ES-I3 (cell line): ENCODE measurements at regions not wholly inside any gene's neighbourhood (a gene's known extent, or its start where the extent isn't known, plus 50 kb on each side); places are given as distances from the start of the nearest gene placed in this dataset.

Experiments
- H3K36me3 ChIP-seq: 2 replicates; pipeline ENCODE4 v1.6.1; 2013; ENCODE audit warnings: mild to moderate bottlenecking, low read length, control low read depth, moderate library complexity; ENCODE audit not compliant: insufficient read depth
- H3K4me1 ChIP-seq: 2 replicates; pipeline ENCODE4 v1.6.1; 2013; ENCODE audit warnings: mild to moderate bottlenecking, control low read depth, low read length; ENCODE audit not compliant: insufficient read depth
- H3K9ac ChIP-seq: 2 replicates; pipeline ENCODE4 v1.6.1; 2013; ENCODE audit warnings: low read depth, mild to moderate bottlenecking, low read length, moderate library complexity
- H3K9me3 ChIP-seq: 2 replicates; pipeline ENCODE4 v1.6.1; 2013; ENCODE audit warnings: mild to moderate bottlenecking, low read length, moderate library complexity; ENCODE audit not compliant: control insufficient read depth, insufficient read depth

DNA sequence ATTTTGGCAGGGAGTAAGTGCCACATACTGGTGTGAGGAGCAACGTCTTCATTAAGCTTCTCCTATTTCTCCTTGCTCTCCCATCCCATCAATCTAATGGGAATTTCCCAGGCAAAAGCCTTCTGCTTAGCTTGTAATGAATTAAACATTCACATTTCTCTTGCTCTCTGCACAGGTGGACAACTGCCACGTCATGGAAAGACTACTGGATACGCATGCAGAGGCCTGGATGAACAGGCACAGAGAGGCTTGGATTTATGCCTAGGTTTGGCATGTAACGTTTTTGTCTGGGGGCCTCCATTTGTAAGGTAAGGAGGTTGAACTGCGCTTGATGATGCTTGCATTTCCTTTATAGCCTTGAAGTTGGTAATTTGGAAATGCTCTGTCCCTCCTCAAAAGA, 374.8 kb downstream of the KLF12 start:
- H3K36me3 ChIP-seq, result no peaks in the 10 kb centered on the region

DNA sequence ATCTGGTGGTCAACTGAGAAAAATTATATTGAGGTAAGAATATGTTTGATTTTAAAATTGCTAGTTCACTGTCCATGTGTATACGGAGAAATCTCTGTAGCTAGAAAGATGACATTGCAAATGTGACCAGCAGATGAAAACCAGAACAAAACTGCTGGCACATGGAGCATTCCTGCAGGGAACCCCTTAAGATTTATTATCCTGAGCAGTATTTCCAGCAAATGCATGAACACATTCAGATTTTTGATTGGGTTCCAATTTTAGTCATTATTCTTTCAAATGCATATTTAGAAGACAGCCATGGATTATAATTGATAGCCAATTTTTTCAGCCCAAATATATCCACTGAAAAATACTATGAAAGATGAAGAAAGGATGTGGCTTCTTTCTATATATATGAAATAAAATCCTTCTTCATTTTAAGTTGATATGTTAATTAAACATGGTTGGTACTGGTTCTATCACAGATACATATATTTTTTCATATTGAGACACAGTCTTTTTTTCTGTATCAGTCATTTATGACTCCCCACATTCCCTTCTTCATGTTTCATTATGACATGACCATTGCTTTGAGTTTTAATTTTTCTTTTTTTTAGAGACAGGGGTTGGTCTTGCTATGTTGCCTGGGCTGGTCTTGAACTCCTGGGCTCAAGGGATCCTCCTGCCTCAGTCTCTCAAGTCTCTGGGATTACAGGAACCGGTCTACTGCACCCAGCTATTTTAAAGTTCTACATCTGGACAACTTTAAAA, 376.5 kb downstream of the KLF12 start:
- Histone ChIP-seq H3K9ac (no peak overlapping the region), H3K4me1 (no peaks in the 10 kb centered on the region), H3K36me3 (no peaks in the 10 kb centered on the region), H3K9me3 (no peaks in the 10 kb centered on the region)

More for the DNA sequence above, 374.8 kb downstream of the KLF12 start:
- no peaks in the 10 kb centered on the region for H3K4me1 ChIP-seq
- H3K9ac ChIP-seq, result no peak overlapping the region
- H3K9me3 ChIP-seq, result no peaks in the 10 kb centered on the region

DNA sequence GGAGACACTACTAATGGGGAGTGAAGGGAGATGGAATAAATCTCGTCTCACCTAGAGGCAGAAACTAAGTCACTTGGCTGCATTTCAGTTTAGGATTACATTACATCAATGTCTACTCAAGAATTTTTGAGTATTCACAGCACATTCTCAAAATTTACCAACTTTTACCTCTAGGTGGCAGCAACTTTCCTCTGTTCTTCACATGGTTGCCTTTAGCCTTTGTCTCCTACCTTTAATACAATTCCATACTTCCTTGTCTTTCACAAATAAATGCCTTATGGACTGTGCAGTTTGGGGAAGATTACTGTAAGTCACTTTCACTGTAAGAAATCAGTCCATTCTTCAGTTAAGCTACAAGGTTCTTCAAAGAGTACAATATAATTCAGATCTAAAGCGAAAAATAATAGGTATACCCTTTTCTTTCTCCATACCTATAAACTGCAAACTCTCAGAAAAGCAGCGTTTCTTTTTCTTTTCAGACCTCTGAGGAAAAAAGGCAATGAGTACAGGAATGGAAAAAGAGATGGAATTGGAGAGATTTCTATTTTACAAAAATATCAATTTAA, 379.4 kb downstream of the KLF12 start:
- no peaks in the 10 kb centered on the region for H3K36me3 ChIP-seq
- H3K9ac ChIP-seq, result no peak overlapping the region
- H3K9me3 ChIP-seq, result no peaks in the 10 kb centered on the region
- H3K4me1 ChIP-seq, result no peaks in the 10 kb centered on the region

DNA sequence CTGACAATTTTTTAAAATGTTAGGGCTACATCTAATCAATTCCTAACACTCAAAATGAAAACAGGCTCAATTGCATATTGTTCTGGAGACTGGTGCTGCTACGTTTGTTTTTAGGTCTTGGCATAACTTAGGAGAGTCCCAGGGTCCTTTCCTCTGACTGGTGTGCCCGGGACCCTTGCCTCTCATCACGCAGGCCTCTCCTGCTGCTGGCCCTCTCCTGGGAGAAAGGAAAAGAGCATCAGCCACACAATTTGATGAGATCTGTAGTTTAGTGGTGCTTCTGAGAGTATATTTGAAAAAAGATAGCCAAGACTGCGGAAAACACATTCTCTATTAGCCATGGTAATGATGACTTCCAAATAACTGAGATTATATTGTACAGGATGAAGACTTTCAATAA, 380.0 kb downstream of the KLF12 start:
- H3K36me3 ChIP-seq, result no peaks in the 10 kb centered on the region
- H3K9me3 ChIP-seq, result no peaks in the 10 kb centered on the region
- H3K9ac ChIP-seq, result no peak overlapping the region
- H3K4me1 ChIP-seq, result no peaks in the 10 kb centered on the region

DNA sequence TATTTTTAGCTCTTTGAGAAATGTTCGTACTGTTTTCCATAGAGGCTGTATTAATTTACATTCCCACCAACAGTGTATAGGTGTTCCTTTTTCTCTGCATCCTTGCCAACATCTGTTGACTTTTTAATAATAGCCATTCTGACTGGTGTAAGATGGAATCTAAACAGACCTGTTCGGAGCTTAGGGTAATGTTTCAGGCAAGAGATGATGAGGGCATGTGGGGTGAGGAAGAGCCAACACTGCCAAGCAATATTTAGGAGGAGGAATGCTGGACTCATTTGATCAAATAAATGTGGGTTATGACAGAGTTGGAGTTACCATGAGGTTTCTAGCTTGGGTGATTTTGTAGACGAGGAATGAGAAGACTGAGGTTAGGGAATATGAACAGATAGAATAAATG, 382.9 kb downstream of the KLF12 start:
- H3K36me3 ChIP-seq, result no peaks in the 10 kb centered on the region
- H3K9ac ChIP-seq, result no peak overlapping the region
- no peaks in the 10 kb centered on the region for H3K4me1 ChIP-seq
- no peaks in the 10 kb centered on the region for H3K9me3 ChIP-seq

DNA sequence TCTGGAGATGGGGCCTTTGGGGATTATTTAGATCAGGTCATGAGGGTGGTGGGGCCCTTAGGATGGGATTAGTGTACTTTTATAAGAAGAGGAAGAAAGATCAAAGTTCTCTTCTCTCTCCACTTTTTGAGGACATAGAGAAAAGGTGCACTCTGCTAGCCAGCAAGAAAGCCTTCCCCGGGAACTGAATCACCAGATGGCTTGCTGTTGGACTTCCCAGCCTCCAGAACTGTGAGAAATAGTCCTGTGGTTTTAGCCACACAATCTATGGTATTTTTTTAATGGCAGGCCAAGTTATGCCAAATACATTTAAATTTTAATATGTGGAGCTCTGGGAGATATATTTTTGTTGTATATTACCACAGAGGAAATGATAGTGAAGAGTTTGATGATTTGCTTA, 385.8 kb downstream of the KLF12 start:
- Histone ChIP-seq H3K9me3 (no peaks in the 10 kb centered on the region), H3K36me3 (no peaks in the 10 kb centered on the region), H3K9ac (no peak overlapping the region), H3K4me1 (no peaks in the 10 kb centered on the region)

DNA sequence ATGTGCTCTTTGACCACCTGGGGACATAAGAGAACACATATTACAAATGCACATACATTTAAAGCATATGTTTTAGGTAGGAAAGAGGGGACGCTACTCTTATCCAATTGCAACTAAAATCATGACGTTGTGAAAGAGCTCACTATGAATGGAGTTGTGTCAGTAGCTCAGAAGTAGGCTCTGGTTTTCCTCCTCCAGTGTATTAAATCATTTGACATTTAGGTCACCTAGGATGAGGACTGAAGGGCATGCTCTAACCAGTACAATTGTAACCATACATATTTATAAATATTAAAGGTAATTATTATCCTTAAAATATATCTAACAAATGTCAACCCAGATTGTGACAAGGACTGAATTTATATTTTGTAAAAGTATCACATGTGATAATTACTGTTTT, 389.0 kb downstream of the KLF12 start:
- H3K4me1 ChIP-seq, result no peaks in the 10 kb centered on the region
- no peaks in the 10 kb centered on the region for H3K36me3 ChIP-seq
- H3K9ac ChIP-seq, result no peak overlapping the region
- no peaks in the 10 kb centered on the region for H3K9me3 ChIP-seq

DNA sequence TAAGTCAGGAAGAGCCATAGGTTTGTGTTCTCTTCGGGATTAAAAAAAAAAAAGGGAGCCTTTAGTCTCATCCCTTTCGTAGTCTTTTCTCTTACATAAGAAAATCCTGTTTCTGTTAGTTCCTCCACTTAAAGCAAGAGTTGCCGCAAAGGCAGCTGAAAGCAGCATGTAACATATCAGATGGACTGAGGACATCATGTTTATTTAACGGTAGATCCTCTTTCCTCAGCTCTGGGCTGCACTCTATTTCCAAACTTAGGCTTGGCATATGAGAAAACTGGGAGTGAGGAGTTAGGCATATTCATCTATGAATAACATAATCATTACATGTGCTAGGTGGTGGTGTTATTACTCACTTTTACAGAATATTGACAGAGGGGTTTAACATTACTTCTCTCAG, 391.2 kb downstream of the KLF12 start:
- H3K4me1 ChIP-seq, result no peaks in the 10 kb centered on the region
- H3K9me3 ChIP-seq, result no peaks in the 10 kb centered on the region
- no peaks in the 10 kb centered on the region for H3K36me3 ChIP-seq
- no peak overlapping the region for H3K9ac ChIP-seq

DNA sequence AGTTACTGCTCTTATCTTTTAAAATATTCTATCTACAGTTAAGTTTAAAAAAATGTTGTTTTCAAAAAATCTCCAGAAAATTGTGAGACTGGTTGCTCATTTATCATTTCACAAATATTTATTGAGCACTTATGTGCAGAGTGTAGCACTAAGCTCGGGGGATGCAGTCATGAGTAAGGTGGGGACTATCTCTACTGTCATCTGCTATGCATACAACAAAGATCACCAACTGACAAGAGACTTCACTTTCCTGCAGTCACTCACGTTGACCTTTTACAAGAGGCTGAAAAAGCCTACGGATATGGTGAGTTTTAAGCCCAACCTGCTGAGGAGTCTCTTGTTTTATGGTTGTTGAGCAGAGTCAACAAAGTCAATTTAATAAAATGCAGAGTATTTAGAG, 392.5 kb downstream of the KLF12 start:
- Histone ChIP-seq H3K9ac (no peak overlapping the region), H3K4me1 (no peaks in the 10 kb centered on the region), H3K36me3 (no peaks in the 10 kb centered on the region), H3K9me3 (no peaks in the 10 kb centered on the region)

DNA sequence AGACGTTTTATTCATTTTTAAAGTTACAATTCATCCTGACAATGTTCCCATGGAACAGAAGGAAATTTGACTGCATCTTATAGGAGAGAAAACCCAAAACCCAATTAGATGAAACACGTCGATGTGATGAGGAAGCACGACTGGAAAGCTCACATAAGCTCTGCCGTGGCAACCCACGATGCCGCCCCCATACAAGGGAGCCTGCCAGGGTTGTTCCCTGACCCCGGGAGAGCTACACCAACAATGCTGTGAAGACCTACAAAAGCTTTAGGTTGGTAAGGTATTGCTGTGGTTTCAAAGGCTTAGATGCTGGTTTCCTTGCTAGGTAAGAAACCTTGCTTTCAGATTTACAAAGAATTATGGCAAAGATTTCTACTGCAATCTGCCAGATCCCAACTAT, 393.1 kb downstream of the KLF12 start:
- Histone ChIP-seq H3K4me1 (no peaks in the 10 kb centered on the region), H3K9ac (no peak overlapping the region), H3K36me3 (no peaks in the 10 kb centered on the region)

DNA sequence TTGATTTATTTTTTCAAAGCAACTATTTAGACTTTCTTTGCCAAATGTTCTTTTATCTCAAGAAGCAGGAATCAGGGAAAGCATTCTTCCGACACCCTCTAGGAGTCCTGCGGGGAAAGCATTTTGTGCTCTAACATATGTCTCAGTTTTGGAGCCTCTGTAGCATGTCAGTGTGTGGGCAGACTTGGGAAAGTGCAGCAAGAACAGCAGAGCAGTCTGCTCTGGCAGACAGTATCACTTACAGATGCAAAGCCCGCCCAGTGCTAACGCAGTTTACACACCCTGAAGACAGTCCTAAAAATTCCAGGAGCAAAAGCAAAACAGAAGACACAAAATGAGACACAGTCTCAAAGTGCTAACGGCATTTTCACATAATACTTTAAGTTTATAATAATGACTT, 393.5 kb downstream of the KLF12 start:
- H3K4me1 ChIP-seq, result no peaks in the 10 kb centered on the region
- H3K9ac ChIP-seq, result no peak overlapping the region
- H3K36me3 ChIP-seq, result no peaks in the 10 kb centered on the region
- no peaks in the 10 kb centered on the region for H3K9me3 ChIP-seq

More for the DNA sequence above, 393.1 kb downstream of the KLF12 start:
- no peaks in the 10 kb centered on the region for H3K9me3 ChIP-seq

DNA sequence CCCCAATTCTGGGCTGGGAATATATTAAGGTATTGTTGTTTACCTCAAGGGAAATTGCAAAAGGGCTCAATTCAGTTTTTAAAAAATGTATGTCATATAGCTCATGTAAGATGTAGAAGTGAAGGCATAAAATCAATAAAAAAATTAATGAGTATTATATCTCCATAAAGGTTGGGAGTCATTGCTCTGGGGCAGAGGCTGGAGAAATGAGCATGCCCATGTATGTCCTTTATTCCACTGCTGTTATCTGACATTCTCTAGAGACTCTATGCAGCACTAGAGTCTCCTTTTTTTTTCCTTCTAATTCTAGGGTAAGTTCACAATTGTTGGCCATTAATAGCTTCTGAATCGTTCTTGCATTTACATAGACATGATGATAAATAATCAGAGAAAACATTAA, 394.8 kb downstream of the KLF12 start:
- Histone ChIP-seq H3K9me3 (no peaks in the 10 kb centered on the region), H3K9ac (no peak overlapping the region), H3K4me1 (no peaks in the 10 kb centered on the region), H3K36me3 (no peaks in the 10 kb centered on the region)

DNA sequence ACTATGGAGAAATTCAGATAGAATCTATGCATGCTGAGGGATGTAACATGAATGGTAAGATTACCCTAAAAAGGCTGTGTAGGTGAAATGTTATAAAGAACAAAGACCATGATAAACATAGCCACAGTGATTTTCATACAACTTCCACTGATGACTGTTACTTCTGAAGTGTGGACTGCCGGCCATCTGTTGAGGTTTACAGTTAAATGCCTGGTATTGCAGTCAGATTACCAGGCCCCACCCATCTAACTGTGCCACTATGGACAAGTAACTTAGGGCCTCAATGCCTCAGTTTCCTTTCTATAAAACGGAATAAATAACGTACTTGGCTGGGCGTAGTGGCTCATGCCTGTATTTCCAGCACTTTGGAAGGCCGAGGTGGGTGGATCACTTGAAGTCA, 395.6 kb downstream of the KLF12 start:
- Histone ChIP-seq H3K4me1 (no peaks in the 10 kb centered on the region), H3K9ac (no peak overlapping the region), H3K9me3 (no peaks in the 10 kb centered on the region), H3K36me3 (no peaks in the 10 kb centered on the region)

DNA sequence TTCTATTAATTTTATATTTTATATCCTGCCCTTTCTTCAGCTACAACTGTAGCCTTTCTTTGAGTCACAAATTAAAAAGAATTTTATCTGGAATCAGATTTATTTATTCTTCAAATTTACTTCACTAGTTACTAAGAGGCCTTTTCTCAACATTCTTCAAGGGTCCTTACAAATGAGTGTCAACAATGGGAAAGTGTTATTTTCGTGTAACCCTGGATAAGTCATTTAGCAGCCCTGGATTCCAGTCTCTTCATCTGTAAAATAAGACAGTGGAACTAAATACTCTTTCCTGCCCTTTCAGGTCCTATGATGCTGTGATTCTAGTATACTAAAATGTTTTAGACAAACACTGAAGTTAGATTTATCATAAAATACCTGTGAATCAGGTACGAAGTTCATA, 397.0 kb downstream of the KLF12 start:
- Histone ChIP-seq H3K9ac (no peak overlapping the region), H3K9me3 (no peaks in the 10 kb centered on the region), H3K36me3 (no peaks in the 10 kb centered on the region), H3K4me1 (peaks cover 3% of the 10 kb centered on the region; the same call in 1 of the 2 replicates)

DNA sequence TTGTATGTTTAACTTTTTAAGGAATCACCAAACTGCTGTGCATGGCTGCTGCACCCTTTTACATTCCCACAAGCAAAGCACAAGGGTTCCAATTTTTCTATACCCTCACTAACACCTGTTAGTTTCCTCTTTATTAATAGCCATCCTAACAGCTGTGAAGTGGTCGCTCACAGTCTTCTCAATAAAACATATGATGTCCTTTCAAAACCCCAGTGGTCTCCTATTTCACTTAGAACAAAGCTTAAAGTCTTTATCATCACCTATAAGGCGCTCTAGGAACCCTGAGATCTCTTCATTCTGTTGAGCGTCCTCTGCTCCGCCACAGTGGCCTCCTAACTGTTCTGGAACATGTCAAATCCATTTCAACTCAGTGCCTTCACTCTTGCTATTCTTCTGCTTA, 400.5 kb downstream of the KLF12 start:
- Histone ChIP-seq H3K9me3 (no peaks in the 10 kb centered on the region), H3K9ac (no peak overlapping the region), H3K36me3 (no peaks in the 10 kb centered on the region), H3K4me1 (peaks cover 3% of the 10 kb centered on the region; the same call in 1 of the 2 replicates)
